ENCODE measurements at regions not wholly inside any gene's neighbourhood (a gene's known extent, or its start where the extent isn't known, plus 50 kb on each side); places are given as distances from the start of the nearest gene placed in this dataset.
A peak's percentile ranks its signal among the peaks of the same experiment; 100 is the strongest.

GRCh38 chr1:217373761-217374701 is 256.9 kb downstream of the GPATCH2 start:
- DNase-seq: no peak

DNA sequence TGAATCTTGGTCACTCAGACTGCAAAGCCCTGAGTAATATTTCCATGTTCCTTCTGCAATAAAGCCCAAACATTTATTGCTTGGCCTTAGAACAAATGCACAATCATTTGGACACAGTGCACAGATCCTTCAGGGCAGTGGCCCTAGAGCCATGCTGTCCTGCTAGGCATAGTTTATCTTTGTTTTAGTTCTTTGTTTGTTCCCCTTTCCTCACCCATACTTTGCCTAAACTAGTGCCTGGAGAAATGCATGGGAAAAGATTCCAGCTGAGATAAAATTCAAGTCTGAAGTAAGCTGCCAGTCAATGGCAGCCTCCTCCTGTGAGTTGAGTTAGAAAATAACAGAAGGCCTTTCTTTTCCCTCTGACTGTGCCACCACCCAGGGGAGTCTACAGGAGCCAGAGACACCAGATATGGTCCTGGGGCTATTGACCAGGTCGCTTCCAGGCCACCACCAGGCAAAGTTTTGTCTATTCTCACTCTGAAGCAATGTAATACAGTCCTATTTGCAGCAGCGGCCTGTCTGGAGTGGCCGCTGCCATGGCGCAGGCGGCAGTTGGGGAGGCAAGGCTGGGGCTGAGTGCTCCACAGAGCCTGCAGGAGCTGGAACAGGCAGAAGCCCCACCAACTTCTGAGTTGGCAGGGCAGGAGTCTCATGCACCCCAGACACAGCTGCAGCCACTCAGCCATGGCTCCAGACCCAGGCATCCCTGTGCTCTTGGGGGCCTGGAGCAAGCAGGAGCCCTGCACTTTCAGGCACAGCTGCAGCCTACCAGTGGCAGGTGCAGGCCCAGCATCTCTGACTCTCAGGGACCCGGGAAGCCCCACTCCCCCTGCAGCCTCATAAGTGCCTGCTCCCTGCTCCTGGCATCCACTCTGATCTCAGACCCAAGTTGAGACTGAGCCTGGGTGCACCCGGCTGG is 258.6 kb downstream of the GPATCH2 start:
- DNase-seq: no peak

DNA sequence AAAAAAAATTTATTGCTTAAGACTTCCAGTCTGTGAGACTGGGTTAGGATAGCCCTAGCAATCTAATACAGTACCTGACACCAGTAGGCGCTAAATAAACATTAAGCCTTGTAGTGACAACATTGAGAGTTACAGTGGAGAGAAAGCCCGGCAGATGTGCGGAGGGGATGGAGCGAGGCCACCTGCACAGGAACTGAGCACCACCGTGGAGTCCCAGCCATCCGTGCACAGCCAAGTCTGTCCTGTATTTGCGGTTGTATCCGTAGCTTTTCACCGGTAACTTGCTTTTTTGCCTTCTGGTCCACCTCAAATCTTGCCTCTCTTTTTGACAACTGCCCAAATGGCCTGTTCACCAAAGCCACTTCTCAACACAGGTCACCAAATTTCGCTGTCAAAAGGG is 260.1 kb downstream of the GPATCH2 start:
- DNase-seq: no peak

DNA sequence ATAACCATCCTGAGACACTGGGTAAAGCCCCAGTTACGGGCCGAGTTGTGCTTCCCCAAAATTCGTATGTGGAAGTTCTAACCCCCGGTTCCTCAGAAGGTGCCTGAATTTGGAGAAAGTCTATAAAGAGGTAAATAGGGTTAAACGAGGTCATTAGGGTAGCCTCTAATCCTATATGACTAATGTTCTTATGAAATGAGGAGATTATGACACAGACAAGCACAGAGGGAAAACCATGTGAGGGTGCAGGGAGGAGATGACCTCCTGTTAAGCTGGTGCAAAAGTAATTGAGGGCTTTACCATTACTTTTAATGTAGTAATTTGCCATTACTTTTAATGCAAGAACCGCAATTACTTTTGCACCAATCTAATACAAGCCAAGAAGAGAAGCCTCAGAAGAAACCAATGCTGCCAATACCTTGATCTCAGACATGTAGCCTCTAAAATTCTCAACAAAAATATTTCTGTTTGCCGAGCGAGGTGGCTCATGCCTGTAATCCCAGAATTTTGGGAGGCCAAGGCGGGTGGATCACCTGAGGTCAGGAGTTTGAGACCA is 260.8 kb downstream of the GPATCH2 start:
- DNase-seq: no peak

DNA sequence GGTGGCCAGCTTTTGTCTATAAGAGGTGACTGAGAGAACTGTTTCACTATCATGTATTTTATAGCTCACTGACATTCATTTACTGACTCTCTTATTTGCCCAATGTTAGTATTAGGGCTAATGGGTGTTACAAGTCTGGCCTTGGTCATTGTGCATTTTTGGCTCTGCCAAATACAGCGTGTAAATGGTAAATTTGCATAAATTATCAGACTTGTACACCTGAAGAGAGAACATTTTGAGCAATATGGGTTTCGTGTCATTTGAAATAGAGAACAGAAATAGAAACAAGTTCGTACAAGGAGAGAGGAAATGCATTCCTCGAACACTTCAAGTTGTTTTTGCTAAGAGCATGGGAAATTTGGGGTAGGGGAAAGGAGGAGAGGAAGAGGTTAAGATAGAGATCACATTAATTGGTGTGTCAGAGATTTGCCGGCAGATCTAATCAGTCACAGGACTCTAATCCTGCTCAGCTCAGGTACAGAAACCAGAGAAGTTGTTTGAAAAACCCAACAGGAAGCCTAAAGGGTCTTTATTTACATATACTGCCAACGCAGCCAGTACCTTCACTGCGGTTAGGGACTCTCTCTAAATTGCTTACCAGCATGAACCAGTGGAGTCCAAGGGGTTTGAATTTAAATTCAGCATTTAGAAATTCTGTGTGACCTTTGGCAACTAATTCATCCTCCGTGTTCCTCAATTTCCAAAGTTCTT is 261.5 kb downstream of the GPATCH2 start:
- DNase-seq: no peak

- no peak for DNase-seq
Measured at GRCh38 chr1:217364220-217364619, 266.7 kb downstream of the GPATCH2 start.

- no peak for DNase-seq
Measured at GRCh38 chr1:217363319-217363718, 267.6 kb downstream of the GPATCH2 start.

DNA sequence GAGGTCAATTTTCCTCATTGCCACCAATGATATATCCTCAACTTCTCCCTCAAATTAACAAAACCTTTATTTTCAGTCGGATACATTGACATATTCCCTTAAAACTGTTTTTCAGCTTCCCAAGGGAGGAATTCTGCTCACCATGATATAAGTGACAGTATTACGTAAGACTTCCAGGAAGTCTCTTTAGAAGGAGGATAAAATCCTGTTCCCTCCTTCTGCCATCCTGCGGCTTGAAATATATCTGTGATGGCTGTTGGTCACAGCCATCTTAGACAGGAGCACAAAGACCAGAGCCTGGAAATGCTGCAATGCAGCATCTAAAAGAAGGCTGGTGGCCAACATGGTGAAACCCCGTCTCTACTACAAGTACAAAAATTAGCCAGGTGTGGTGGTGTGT is 270.4 kb downstream of the GPATCH2 start:
- DNase-seq: no peak

DNA sequence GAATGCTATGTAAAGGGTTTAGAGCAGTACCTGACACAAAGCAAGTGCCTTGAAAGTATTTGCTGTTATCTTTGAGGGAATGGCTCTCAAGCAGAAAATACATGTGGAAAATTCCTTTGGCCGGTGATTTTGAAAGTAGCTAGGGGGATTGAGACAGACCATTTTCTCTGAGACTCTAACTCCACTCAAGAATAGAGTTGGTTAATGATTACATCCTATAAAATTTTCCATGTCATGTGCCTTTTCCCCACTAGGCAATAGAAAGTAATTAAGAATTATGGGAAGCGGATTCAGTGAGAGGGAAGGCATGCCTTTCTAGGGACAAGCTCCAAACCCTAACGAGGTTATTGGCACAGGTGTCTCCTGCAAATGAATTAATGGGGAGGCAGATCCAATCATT is 276.0 kb downstream of the GPATCH2 start:
- DNase-seq: no peak

- no peak for DNase-seq
Measured at GRCh38 chr1:217348960-217349664, 281.8 kb downstream of the GPATCH2 start.

- no peak for DNase-seq
Measured at GRCh38 chr1:217344712-217345111, 286.2 kb downstream of the GPATCH2 start.

DNA sequence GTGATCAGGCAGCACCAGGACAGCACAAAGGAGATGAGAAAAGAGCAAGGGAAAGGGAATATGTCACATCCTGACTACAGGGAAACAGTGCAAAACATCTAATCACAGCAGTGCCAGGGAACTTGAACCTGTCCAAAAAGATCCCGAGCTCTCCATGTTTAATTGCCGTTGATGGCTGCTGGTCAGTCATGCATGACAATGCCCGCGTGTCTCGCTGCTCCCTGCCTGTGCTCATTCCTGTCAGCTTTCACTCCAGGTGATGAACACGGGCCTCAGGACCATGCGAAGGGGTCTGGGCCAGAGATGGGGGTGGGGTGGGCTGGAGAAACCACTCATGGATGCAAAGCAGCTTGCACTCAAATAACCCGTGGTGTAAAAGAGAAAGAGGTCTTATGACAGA is 287.0 kb downstream of the GPATCH2 start:
- no peak for DNase-seq

DNA sequence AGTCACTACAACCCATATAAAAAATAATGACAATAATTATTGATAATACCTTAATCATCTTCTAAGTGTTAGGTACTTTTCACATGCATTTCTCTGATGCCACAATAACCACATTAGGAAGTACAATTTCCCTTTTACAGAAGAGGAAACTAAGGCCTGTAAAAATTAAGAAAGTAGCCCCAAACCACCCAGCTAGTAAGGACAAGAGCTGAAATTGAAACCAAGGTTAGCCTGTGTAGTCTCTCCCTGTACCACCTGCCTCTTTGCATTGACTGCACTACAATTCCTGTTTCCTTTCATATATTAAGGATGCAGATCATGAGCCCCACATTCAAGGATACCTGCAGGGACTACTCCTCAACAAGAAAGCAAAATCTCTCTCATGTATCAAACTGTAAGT is 288.8 kb downstream of the GPATCH2 start:
- DNase-seq: no peak

DNA sequence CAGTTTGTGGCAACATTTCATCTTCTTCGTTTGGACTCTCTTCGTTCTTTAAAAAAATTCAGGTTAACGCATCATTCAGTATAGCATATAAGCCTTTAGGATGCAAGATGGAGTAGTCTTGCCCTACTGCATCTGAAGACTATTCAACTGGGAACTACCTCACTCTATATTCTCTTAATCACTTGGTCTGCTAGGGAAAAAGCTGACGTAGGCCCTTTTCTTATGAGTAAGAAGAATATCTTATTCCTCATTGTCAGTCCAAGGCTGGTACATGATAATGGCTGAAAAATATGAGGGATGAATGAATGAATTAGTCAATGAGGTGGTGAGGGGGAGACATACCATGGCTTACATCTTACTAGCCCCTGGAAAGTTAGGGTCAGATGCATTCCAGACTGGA is 294.2 kb downstream of the GPATCH2 start:
- DNase-seq: no peak

GRCh38 chr1:217333939-217334338 is 297.0 kb downstream of the GPATCH2 start:
- peak; percentile 15 for DNase-seq

GRCh38 chr1:217332431-217333065 is 298.3 kb downstream of the GPATCH2 start:
- no peak for DNase-seq

GRCh38 chr1:217331698-217332097 is 299.2 kb downstream of the GPATCH2 start:
- DNase-seq: no peak

- no peak for DNase-seq
Measured at GRCh38 chr1:217327901-217328300, 303.0 kb downstream of the GPATCH2 start.

DNA sequence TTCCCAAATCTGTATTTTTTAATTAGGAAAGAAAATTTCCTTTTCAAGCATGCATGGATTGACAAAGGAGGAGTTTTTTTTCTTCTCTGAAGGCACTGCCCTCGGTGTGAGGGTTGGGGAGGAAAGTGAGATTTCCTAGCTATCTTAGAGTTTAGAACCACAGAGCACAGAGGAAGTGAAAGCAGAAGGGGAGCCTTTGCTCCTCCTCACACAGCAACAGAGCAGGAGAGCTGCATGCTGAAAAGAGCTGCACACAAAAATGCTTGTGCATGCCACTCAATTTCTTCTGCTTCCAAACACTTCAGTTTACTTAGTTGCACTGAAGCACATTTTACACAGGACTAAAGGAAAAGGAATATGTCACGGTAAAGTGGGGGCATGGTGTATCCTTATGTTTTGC is 308.1 kb downstream of the GPATCH2 start:
- DNase-seq: no peak

- DNase-seq: no peak
Measured at GRCh38 chr1:217315346-217315745, 315.5 kb downstream of the GPATCH2 start.

- no peak for DNase-seq
Measured at GRCh38 chr1:217313096-217313495, 317.8 kb downstream of the GPATCH2 start.

- DNase-seq: peak; percentile 12
Measured at GRCh38 chr1:217311766-217312165, 319.1 kb downstream of the GPATCH2 start.

Measured in midbrain (tissue), 1 donor.